NB4 (cell line): ENCODE measurements at regions not wholly inside any gene's neighbourhood (a gene's known extent, or its start where the extent isn't known, plus 50 kb on each side); places are given as distances from the start of the nearest gene placed in this dataset.

Source experiments
- CTCF ChIP-seq: IDR thresholded peaks from one replicate; pipeline ENCODE4 v1.5.1; 2012; ENCODE audit warnings: low read depth, low read length
- MAX ChIP-seq: IDR thresholded peaks from 2 replicates; pipeline ENCODE4 v1.6.1; 2011; ENCODE audit warnings: low read depth, low read length
- MYC ChIP-seq: IDR thresholded peaks from 2 replicates; pipeline ENCODE4 v1.6.1; 2011; ENCODE audit warnings: low read depth, low read length
- POLR2A ChIP-seq: IDR thresholded peaks from 2 replicates; pipeline ENCODE4 v1.6.1; 2011; ENCODE audit warnings: mild to moderate bottlenecking; ENCODE audit not compliant: insufficient read length; ENCODE audit errors: extremely low read depth

GRCh38 chr11:133678191-133678590 is 145.9 kb upstream of the OPCML start:
- TF ChIP-seq CTCF (no peak), MYC (no peak), POLR2A (no peak), MAX (no peak)
